GM18498 (cell line): ENCODE measurements at regions not wholly inside any gene's neighbourhood (a gene's known extent, or its start where the extent isn't known, plus 50 kb on each side); places are given as distances from the start of the nearest gene placed in this dataset.

ENCODE experiments used
- ATAC-seq: cut with Tn5 transposase; IDR thresholded peaks from one replicate; pipeline ENCODE4 v1.9.1; 2021; ENCODE audit warnings: mild to moderate bottlenecking, moderate library complexity; ENCODE audit not compliant: unreplicated experiment

DNA sequence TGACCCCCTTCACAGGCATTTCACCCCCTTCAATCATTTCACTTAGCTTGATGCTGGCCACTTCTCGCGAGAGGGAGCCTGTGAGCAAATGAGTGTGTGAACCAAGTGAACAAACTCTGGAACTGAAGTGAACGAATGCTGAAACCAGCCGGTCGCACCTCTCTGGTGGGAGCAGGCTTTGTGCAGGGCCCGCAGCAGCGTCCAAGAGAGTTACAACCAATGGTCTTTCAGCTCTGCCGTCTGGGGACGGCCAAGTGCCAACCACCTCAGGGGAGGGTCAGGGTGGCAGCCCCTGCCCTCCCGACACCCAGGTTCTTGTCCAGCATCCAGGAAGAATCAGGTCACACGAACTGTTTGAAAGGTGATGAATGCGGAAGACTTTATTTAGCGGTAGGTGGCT is 764.0 kb downstream of the SUCLG1 start:
- ATAC-seq = no peak

DNA sequence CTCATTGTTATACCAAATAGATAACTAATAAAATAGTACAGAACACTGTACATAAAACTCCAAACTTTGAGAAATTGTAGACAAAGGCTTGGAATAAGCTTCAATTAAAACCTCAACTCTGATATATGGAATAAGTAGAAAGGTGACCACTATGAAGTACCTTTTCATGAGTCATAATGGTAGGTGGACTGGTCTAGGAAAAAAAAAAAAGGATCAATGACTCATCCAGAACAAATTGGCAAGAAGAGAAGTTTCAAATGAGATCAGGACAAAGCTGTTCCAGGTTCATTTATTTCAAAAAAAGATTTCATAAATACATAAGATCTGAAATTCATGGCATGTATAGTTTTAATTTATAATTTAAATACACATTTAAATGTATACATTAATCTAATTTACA is 769.7 kb downstream of the SUCLG1 start:
- ATAC-seq = no peak

DNA sequence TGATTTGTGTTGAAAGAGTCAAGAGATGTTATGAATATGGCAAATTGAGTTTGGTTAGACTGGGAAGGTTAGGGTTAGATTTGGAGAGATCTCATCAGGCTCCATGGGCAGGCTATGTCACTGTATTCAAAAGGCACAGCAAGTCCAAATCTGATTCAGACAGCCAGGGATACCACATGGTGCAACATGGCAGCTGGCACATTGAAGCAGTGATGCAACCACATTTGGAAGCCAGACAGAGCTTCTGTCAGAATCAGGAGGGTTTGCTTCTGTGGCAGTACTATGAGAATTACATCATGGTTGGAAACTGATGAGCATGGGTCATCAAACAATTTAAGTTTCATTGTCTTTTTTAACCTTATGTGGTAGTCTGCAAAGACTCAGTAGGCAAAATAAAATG is 772.2 kb downstream of the SUCLG1 start:
- ATAC-seq = no peak

DNA sequence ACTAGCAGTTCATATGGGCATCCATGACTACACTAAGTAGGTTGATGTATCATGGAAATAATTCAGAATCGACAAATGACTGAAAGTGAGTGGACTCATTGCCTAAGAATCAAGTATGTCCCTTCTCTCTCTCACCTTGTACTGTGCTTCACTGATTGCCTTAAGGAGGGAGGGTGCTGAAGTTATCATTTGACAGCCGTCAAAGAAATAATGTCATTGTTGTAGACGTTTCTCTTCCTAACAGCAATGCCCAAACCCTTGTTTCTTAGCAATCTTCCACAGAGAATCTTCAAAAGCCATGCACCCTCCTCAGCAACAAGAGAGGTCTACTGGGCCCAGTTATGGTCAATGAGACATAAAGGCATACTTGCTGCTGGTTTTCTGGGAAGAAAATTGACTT is 785.0 kb downstream of the SUCLG1 start:
- no peak for ATAC-seq

DNA sequence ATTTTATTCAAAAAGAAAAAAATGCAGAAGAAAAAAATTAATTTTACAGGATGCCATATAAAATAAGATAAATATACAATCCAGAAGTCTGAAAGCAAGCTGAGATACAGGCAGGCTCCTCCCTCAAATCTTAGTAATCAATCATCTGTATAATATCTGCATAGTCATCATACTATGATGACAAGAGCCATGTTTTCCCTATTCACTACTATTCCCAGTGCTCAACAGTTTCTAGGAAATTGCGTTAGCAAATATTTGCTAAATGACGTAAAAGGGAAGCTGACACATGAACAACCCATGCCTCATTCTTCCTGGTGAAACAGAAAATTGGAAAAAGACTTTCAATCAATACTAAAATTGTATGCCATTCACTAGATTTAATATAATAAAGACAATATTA is 793.2 kb downstream of the SUCLG1 start:
- ATAC-seq = no peak

DNA sequence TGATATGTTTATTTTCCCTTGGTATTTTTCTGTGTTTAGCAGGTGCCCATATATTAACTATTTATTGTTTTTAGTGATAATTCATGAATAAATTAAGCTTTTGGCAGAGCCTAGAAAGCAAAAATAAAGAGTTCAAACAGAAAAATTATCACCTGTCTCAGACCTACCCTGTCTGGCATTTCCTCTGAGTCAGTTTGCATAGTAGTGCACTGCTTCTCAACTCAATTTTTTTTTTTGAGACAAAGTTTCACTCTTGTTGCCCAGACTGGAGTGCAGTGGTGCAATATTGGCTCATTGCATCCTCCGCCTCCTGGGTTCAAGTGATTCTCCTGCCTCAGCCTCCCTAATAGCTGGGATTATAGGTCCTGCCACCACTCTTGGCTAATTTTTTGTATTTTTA is 793.9 kb downstream of the SUCLG1 start:
- ATAC-seq = no peak

DNA sequence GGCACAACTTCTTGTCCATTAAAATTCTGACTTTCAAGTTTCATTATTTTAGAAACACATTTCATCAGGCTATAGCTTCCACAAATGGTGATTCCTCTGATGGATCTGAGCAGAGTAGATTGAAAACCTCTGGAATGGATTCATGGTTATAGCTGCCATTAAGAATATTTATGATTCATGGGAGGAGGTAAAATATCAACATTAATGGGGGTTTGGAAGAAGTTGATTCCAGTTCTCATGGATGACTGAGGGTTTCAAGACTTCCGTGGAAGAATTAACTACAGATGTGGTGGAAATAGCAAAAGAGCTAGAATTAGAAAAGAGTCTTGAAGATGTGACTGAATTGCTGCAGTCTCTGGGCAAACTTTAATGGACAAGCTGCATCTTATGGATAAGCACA is 797.4 kb downstream of the SUCLG1 start:
- ATAC-seq = no peak

DNA sequence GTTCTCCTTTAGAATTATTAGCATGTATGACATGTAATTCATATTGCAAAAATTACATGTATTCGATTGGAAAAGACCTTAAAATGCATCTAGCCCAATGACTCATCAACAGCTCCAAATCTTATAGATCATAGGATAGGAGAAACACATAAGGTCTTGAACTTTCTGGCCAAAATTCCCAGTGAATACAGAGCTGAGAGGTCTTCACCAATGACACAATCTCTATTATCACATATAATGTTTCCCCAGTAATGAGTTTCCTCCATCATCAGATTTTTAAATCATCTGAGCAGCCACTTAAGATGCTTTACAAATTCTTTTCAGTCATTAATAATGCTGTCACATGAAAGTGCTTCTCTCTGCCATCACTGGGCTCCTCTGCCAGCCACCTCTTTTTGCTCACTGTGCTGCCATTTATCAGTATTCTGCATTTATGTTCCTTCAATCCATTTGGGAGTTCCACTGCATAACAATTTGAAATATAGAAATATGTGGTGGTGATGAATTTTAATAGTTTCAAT is 804.9 kb downstream of the SUCLG1 start:
- ATAC-seq = no peak

DNA sequence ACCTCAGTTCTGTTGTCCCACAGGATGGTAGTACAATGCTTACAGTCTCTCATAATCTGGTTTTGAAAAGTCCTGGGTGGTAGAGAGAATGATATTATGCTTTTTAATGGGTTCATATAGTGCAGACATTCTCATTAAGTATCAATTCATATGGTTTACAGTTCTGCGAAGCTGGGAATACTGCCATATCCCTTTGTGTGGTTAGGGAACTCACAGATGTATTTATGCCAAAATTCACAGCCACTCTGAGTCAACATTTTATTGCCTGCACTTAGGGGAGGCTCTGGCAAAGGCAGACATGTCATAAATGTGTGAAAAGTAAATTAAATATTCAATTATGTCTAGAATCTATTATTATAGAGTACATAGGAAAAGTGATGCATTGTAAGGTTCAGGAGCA is 808.2 kb downstream of the SUCLG1 start:
- ATAC-seq = no peak

DNA sequence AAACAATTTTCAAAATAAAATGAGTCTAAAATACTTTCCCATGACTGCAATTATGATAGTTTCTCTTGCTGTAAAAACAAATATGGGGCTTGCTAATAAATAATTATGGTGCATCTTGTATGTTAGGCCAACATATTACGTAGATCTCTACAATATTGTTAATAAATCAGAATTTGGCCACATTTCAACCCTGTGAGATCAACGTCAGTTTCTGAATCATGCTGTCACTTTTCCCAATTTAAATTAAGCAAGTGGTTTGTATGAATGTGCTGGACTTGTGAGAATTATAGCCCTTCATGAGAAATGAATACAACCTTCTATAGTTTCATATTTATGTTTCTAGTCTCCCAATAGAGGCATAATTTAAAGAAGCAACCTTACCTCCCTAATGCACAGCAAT is 808.9 kb downstream of the SUCLG1 start:
- no peak for ATAC-seq

DNA sequence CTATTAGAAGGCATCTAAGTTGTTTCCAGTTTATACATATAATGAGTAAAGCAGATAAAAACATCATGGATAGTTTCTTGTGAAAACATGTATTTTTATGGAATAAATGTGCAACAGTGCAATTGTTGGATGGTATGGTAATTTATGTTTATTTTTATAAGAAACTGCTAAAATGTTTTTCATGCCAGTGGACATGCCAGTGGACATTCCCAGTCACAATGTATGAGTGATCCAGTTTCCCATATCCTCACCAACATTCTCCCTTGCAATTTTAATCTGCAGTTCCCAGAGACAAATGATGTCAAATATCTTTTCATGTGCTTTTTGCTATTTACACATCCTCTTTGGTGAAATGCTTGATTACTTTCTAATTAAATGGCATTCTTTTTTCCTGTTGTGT is 818.6 kb downstream of the SUCLG1 start:
- ATAC-seq = no peak

DNA sequence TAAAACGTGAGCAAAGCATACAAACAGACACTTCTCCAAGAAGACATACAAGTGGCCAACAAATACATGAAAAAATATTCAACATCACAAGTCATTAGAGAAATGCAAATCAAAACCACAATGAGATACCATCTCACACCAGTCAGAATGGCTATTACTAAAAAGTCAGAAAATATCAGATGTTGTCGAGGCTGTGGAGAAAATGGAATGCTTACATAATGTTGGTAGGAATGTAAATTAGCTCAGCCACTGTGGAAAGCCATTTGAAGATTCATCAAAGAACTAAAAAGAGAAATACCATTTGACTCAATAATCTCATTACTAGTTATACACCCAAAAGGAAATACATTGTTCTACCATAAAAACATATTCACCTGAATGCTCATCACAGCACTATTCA is 825.7 kb downstream of the SUCLG1 start:
- no peak for ATAC-seq

DNA sequence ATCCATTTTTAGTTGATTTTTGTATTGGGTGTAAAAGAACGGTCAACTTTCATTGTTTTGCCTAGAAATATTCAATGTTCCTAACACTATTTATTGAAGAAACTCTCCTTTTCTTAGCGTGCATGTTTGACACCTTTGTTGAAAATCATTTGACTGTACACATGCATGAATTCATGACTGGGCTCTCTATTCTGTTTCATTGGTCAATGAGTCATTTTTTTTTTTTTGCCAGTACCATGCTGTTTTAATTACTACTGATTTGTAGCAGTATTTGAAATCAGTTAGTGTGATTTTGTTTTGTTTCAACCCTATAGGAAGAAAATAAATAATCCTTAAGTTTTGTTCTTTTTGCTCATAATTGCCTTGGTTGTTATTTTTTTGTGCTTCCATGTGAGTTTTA is 828.7 kb downstream of the SUCLG1 start:
- no peak for ATAC-seq

DNA sequence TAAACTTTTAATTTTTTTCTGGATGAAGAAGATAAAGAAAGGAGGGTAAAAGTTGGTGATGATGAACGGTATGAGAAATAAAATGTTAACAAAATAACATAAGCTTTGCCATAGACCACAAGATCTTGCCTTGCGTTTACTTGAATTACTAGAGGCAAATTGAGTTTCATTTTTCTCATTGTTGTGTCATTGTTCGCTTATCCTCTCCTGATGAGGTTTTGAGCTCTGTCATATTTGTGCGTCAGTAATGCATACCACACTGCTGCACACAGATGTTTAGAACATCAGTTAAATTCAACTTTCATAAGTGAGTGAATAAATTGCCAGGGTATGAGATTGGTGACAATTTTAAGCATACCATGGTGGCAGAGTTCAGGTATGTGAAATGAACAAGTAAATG is 843.6 kb downstream of the SUCLG1 start:
- no peak for ATAC-seq

DNA sequence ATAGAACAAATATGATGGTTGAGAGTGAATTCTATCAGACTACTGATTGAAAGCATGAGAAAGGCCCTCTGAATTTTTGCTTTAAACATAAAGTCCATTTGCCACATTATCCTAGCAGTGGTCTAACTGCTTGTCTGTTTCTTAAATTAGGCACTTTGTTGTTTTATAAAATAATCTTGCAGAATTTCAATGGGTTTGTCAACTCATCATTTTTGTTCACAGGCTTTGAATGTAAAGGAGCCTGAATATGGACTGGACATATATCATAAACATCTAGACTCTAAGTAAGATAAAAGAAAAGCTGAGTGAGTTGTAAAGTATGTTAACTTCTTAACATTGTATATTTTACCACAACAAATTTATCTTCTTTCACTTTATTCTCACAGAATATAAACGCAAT is 845.9 kb downstream of the SUCLG1 start:
- ATAC-seq = no peak

DNA sequence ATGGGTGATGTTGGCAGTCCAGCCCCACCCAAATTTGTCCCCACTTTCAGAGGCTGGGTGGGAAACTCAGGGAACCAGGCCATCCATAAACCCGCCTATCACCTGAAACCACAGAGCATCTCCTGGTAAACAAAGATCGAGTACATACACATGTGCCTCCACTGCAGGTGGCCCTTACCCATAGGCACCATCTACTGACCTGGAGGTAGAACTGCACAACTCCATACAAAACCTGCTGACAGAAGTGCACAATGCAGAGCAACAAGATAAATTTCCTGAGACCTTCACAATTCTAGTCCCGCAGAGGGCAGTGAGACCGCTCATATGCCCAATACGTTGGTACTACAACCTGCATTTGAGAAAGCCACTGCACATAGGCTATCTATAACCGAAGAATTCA is 856.3 kb downstream of the SUCLG1 start:
- ATAC-seq = no peak

DNA sequence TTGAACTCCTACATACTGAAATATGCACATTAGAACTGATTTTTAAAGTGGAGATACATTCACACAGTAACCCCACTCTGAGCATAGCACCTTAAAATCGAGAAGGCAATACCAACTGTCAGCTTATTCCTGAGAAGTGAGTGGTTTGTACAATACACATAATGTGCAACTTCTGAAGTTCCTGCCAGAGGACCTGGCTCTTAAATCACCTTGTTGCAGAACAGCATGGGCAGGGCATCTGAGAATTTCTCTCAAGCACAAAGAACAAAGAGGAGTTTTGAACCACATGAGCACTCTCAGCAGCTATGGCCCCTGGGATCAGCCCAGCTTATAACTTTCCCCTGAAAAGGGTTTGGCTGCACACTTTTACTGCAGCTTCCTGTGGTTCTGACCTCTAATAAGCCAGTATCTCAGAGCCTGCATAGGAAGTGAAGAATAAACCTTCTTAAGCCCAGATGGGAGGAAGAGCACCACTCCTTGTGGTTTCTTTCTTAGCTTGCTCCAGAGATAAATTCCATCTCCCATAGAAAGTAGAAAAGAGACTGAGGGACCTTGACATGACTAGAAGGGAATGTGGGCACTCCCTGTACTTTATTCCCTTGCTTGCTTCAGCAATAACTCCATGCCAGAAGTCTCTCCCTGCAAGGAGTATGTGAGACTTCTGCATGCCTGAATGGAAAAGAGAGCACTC is 862.3 kb downstream of the SUCLG1 start:
- ATAC-seq = no peak

DNA sequence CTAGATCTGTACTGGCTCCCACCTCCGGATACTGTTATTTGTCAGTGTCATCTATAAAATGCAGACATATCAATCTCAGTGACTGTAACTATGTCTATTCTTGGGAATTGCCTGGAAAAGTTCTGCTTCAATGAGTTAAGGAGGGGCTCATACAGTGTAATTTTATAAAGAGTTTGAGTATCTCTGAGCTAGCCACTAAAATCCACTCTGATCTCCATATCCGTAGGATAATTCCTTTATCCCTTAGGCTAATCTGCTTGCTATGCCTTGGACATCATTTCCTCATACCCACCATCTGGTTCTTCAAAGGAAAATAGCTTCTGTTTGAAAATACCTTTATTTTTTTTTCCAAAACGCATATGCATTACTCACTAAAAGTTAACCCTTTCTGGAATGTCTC is 863.2 kb downstream of the SUCLG1 start:
- ATAC-seq = no peak

DNA sequence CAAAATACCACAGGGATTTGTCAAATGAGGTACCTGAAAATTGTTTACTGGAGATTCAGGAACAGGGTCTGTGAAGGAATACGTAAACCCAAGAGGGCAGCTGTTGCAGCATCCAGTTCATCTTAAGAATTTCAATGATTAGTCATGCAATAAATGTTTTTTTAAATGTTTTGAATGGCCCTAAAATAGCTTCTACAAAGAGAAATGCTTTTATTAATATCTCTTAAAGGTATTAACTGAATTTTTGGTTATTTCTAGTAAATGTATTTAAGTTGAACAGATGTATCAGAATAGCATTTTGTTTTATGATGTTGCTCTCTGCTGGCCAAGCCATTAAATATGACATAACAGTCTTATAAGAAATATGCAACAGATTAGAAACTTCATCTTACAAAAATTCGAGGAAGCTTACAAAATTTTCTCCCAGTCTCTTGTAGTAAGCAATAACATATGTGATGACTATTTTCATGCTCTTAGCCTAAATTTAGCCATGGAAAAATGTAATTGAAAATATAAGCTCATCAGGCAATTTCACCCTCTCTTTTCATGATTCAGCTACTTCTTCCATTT is 863.9 kb downstream of the SUCLG1 start:
- no peak for ATAC-seq

DNA sequence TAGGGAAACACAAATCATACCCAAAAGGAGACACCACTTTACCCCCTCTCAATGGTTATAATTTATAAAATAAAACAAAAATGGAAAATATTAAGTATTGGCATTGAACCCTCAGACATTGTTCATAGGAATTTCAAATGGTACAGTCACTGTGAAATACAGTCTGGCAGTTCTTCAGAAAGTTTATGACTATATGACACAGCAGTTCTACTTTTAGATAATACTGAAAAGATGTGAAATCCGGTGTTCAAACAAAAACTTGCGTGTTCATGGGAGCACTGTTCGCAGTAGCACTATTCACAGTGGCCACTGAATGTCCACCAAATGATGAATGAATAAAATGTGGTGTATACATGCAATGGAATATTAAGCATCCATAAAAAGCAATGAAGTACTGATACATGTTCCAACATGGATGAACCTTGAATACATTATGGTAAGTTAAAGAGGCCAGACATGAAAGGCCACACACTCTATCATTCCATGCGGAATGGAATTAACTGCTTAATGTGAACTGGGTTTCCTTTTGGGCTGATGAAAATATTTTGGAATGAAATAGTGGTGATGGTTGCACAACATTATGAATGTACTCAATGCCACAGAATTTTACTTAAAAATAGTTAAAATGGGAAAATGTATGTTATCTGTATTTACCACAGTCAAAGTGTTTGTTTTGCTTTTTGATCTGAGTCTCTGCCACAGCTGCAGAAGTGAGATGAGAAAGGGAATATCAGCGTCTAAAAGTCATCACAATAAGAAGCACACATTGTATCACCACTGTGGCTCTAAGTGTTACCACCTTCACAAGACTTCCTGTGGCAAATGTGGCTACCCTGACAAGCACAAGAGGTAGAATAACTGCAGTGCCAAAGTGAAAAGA is 864.6 kb downstream of the SUCLG1 start:
- ATAC-seq = no peak

DNA sequence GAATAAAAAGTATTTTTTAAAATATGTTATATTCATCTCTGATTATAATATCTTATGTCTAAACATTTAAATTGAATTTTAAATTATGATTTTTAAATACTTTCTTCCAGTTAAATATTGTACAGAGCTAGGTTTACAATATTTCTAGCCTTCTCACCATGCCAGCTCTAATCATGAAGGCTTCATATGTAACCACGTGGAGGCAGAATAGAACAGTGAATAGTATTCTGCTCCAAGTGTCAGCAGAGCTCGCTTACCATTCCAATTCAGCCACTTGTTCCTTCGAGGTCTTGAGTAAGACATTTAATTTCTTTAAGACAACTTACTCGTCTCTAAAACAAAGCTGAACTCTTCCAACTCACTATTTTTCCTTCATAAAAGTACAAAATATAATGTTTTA is 871.8 kb downstream of the SUCLG1 start:
- no peak for ATAC-seq

DNA sequence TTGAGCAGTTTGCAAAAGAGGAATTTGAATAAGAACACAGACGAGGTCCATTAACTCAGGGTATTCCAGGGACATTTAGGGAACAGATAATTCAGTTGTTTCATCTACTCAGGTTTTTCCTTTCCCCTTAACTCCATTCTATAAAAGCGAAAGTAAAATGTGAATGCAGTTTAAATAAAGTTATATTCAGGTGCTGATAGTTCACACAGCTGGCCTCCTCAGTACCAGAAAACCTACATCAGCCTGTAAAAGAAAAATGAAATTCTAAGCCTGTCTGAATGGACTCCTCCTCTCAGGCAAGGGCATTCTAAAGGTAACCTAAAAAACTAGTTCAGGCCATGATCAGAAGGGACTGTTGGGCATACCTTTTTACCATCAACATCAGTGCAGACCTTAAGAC is 873.8 kb downstream of the SUCLG1 start:
- no peak for ATAC-seq
